Astrocyte of the cerebellum (primary cell): ENCODE measurements at regions not wholly inside any gene's neighbourhood (a gene's known extent, or its start where the extent isn't known, plus 50 kb on each side); places are given as distances from the start of the nearest gene placed in this dataset.

ENCODE experiments used
- DNase-seq: peaks from one replicate; pipeline ENCODE4 v3.0.0-alpha.2; 2011; ENCODE audit warnings: low read depth
- H3K4me3 ChIP-seq: 2 replicates; pipeline ENCODE4 v1.5.1; 2011; ENCODE audit warnings: mild to moderate bottlenecking, low read depth, low read length, moderate library complexity
- in situ Hi-C: cut with HindIII; loops from 2 replicates; pipeline ENCODE4 v1.10.0; 2017; ENCODE audit warnings: low sequenced_read_pairs
- TF ChIP-seq, protein P1 (sequence below): IDR thresholded peaks from 2 replicates; pipeline ENCODE4 v1.5.1; 2012; ENCODE audit warnings: low read length, low read depth, moderate library complexity, mild to moderate bottlenecking; ENCODE audit errors: missing control alignments

GRCh38 chr2:6630209-6630608, 235.5 kb downstream of the CMPK2 start:
- no peak overlapping the region for H3K4me3 ChIP-seq
- TF ChIP-seq, protein P1, sequence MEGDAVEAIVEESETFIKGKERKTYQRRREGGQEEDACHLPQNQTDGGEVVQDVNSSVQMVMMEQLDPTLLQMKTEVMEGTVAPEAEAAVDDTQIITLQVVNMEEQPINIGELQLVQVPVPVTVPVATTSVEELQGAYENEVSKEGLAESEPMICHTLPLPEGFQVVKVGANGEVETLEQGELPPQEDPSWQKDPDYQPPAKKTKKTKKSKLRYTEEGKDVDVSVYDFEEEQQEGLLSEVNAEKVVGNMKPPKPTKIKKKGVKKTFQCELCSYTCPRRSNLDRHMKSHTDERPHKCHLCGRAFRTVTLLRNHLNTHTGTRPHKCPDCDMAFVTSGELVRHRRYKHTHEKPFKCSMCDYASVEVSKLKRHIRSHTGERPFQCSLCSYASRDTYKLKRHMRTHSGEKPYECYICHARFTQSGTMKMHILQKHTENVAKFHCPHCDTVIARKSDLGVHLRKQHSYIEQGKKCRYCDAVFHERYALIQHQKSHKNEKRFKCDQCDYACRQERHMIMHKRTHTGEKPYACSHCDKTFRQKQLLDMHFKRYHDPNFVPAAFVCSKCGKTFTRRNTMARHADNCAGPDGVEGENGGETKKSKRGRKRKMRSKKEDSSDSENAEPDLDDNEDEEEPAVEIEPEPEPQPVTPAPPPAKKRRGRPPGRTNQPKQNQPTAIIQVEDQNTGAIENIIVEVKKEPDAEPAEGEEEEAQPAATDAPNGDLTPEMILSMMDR = no peak
- DNase-seq = no peak
- in situ Hi-C loops = no loop called here

DNA sequence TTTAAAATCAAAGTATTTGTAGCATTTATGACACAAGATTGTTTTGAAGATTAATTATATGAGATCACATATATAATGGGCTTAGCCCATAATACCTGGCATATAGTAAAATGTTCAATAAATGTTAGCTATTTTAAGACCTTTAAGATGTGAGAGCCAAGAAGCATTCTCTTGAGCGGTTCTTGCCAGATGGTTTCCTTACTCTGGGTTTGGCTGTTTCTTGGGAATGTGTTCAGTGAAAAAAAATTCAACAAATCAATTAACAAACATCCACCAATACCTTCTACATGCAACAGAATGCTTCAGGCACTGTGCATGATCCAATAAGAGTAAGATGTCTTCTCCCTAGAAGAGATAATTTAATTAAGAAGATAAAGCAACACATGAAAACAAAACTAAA, 230.4 kb downstream of the CMPK2 start:
- no peak for DNase-seq
- TF ChIP-seq, protein P1 = no peak
- in situ Hi-C loops = no loop called here

DNA sequence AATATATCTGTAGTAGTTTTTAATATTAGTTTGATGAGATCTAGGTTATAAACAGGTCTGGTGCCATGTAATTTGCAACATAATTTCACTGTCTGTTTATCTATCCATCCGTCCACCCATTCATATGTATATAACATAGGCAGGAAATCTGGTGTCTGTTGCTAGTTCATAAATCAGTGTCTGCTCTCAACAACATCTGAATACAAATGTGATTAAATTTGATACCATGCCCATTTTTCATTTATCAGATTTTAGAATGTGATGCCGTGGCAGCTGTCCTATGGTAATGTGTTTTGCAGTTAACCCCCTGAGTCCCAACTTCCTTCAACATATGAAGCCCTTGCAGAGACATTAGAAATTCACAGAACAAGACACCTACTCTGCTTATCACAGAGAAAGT, 228.4 kb downstream of the CMPK2 start:
- in situ Hi-C loops = no loop called here
- TF ChIP-seq, protein P1 = no peak
- no peak for DNase-seq
- H3K4me3 ChIP-seq = no peak overlapping the region

More for the DNA sequence above, 230.4 kb downstream of the CMPK2 start:
- no peak overlapping the region for H3K4me3 ChIP-seq

DNA sequence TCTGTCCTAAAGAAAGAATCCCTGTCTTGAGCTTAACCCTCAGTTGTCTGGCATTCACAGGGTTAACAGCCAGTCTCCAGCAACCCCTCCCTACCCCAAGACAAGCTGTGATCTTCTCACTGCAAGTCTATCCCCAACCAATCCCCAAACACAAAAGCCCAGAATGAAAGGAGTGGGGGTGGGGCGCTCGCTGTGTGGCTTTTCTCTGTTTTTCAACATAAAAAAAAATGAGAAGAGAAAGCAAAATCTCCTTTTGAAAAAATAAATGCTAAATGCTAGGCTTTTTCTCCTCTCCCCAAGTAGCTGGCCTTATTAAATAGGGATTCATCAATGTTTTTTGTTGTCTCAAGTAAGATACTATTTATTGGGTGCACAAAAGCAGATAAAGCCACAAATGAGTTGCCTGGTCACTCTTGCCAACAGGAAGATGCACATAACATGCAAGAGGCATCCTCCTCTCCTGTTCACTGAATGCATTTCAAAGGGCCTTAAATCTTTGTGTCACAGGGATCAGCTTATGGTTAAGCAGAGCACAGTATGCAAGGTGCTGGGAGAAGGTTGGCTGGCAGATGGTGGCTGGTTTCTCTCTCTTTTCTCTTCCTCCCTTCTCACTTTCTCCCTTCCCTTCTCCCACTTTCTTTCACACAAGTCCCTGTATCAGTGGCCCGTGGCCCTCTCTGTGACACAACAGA, 225.6 kb downstream of the CMPK2 start:
- in situ Hi-C loops = no loop called here
- H3K4me3 ChIP-seq = no peak overlapping the region
- DNase-seq = no peak
- TF ChIP-seq, protein P1 = no peak

DNA sequence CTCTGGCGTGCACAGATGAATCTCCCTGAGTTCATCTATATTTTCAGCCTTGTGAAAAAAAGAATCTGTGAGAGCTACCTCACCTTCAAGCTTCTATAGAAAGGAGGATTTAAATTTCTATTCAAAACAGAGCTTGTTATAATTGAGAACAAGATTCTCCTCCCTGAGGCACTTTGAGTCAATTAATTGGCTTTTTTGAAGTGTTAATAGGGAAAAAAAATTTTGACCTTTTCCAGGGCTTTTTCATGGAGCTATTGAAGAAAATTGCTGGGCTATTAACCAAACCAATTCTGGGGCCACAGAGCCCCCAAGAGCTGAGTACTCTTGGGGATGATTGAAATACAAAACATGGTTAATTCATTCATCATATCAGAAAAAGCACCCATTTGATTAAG, 225.1 kb downstream of the CMPK2 start:
- TF ChIP-seq, protein P1 = no peak
- in situ Hi-C loops = no loop called here
- H3K4me3 ChIP-seq = no peak overlapping the region
- DNase-seq = no peak

- TF ChIP-seq, protein P1 = no peak
- DNase-seq = no peak
- in situ Hi-C loops = no loop called here
- no peak overlapping the region for H3K4me3 ChIP-seq
Observed at GRCh38 chr2:6641956-6642355, 223.8 kb downstream of the CMPK2 start.
